HUES48 (cell line): ENCODE measurements at regions not wholly inside any gene's neighbourhood (a gene's known extent, or its start where the extent isn't known, plus 50 kb on each side); places are given as distances from the start of the nearest gene placed in this dataset.

Experiments
- H3K27ac ChIP-seq: one replicate; pipeline ENCODE4 v1.7.0; 2013; ENCODE audit warnings: low read depth, low read length, inconsistent platforms
- H3K27me3 ChIP-seq: 2 replicates; pipeline ENCODE4 v1.6.1; 2013; ENCODE audit warnings: mild to moderate bottlenecking, low read length; ENCODE audit not compliant: control insufficient read depth, insufficient read depth
- H3K36me3 ChIP-seq: 2 replicates; pipeline ENCODE4 v1.6.1; 2013; ENCODE audit warnings: low read length; ENCODE audit not compliant: control insufficient read depth, insufficient read depth
- H3K4me1 ChIP-seq: 2 replicates; pipeline ENCODE4 v1.6.1; 2013; ENCODE audit warnings: mild to moderate bottlenecking, low read length; ENCODE audit not compliant: control insufficient read depth, insufficient read depth
- H3K4me3 ChIP-seq: 2 replicates; pipeline ENCODE4 v1.5.1; 2013; ENCODE audit warnings: mild to moderate bottlenecking, low read depth, low read length
- H3K9ac ChIP-seq: 2 replicates; pipeline ENCODE4 v1.6.1; 2013; ENCODE audit warnings: mild to moderate bottlenecking, low read depth, low read length, moderate library complexity
- H3K9me3 ChIP-seq: 2 replicates; pipeline ENCODE4 v1.6.1; 2013; ENCODE audit warnings: low read length; ENCODE audit not compliant: control insufficient read depth, insufficient read depth

DNA sequence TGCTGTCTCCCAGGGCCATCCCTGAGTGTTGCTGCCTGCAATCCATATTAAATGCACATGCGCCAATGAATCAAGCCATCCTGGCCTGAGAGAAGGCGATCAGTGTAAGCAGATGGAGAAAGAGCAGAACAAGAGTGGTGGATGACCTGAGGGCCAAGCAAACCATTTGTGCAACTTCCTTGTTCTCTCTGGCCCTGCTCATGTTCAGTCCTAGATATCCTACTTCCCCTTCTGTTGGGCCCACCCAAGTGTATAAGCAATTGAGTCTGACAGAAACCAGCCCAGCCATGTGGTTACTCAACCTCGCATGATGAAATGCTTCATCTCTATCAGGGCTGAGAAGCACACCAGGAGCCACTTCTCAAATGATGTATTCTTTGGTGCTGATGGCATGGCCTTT, 383.1 kb upstream of the ID2 start:
- no peak overlapping the region for H3K9ac ChIP-seq
- H3K4me3 ChIP-seq: no peak overlapping the region
- no peak overlapping the region for H3K27ac ChIP-seq
- H3K36me3 ChIP-seq: no peaks in the 10 kb centered on the region
- no peaks in the 10 kb centered on the region for H3K9me3 ChIP-seq
- H3K4me1 ChIP-seq: no peaks in the 10 kb centered on the region; the same call in 1 of the 2 replicates
- no peaks in the 10 kb centered on the region; the same call in 1 of the 2 replicates for H3K27me3 ChIP-seq

DNA sequence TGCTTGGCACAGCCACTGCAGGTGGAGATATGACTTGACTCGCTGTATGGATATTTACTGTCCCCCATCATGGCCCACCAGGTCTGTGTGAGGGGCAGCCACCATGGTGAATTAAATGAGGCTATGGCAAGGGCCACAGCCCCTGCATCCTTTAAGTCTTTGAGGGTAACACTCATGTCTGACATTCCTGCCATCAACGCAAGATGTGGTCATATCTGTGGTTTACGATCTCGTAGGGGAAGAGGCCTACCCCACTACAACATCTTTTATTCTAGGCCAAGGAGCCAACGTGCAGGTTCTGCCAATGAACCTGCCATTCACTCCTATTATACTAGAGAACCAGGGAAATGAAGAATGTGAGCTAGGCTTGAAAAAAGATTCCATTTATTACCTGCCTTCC, 381.6 kb upstream of the ID2 start:
- Histone ChIP-seq H3K9me3 (no peaks in the 10 kb centered on the region), H3K27ac (peak overlapping the region; percentile 23), H3K27me3 (no peaks in the 10 kb centered on the region), H3K36me3 (no peaks in the 10 kb centered on the region), H3K4me1 (no peaks in the 10 kb centered on the region; the same call in 1 of the 2 replicates), H3K4me3 (no peak overlapping the region), H3K9ac (no peak overlapping the region)

DNA sequence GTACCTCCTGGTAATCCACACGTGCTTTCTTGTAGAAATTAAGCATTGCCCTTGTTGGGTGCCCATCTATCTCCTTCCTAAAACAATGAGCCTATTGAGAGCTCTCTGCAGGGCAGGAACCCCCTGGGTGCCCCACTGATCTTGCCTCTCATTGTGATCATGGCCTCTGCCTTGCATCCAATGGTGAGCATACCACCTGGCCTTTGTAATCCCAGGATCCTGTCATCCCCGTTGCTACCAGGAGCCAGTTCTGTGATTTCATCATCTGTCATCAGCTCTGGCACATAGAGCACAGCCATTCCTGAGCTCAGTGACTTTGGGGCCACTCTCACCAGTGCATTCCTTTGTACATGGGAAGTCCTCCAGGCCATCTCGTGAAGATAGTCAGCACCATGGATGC, 381.0 kb upstream of the ID2 start:
- H3K36me3 ChIP-seq: no peaks in the 10 kb centered on the region
- no peaks in the 10 kb centered on the region for H3K27me3 ChIP-seq
- no peak overlapping the region for H3K4me3 ChIP-seq
- no peak overlapping the region for H3K9ac ChIP-seq
- no peaks in the 10 kb centered on the region for H3K9me3 ChIP-seq
- peak overlapping the region; percentile 23 for H3K27ac ChIP-seq
- no peaks in the 10 kb centered on the region; the same call in 1 of the 2 replicates for H3K4me1 ChIP-seq

DNA sequence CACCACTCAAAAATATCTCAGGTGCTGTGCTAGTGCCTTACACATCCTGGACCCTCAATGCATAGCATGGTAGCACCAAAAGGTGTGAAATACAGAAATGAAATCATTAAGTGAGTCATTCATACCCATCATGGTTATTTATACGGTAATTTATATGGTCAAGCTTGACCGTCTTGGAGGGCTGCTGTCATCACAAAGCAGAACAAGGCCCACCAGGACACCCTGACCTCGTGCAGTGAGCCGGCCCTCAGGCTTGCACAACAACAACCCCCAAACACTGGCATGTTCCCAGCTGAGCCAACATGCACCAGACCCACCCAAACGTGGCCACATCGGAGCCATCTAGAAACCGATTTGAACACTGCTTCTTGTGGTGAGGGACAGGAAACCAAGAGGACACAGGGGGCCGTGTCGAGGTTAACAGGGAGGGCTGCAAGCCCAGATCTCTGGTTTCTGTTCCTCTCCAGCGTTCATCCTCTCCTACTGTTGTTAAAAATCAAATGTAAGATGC, 378.5 kb upstream of the ID2 start:
- no peak overlapping the region for H3K9ac ChIP-seq
- H3K9me3 ChIP-seq: no peaks in the 10 kb centered on the region
- no peaks in the 10 kb centered on the region for H3K27me3 ChIP-seq
- no peak overlapping the region for H3K27ac ChIP-seq
- H3K36me3 ChIP-seq: no peaks in the 10 kb centered on the region
- peaks cover 4% of the 10 kb centered on the region; the same call in 1 of the 2 replicates for H3K4me1 ChIP-seq
- H3K4me3 ChIP-seq: no peak overlapping the region

DNA sequence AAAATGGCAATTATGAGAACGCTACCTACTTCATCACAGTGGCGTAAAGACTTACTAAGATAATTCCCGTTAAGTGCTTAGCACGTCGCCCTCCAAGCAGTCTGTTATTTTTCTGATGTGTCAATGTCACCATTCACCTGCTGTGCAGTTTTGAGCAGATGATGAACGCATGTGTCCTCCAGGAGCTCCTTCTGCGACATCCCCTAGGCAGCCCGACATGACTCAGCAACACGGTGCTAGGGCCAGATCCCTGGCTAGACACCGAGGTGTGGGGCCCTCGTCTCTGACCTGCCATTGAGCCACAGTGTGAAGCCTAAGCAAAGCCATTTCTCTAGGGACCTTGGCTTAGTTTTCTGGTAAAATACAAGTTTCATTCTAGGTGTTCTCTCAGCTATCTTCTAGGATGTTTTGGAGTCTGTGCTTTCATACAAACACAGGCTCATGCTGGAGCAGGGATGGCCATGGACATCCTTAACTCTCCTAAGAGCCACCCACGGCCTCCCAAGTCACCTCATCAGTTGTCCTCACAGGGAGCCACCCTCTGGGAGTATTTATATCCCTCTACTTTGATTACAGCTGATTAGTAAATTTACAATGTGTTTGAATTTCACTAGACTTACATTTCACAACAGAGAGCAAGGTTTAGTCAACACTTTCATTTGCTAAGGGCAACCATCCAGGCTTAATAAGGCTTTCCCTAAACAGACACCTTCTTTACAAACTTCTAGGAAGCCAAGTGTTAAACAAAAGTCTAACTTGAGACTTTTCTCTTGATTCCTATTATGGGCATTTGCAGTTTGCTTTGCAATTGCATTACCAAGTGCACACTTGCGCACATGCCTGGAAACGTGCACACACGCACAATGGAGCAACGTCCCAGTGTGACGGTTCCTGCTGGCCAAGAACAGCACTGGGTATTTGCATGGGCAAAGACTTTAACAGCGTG, 376.8 kb upstream of the ID2 start:
- Histone ChIP-seq H3K27me3 (no peaks in the 10 kb centered on the region), H3K4me3 (no peak overlapping the region), H3K4me1 (peaks cover 4% of the 10 kb centered on the region; the same call in 1 of the 2 replicates), H3K27ac (no peak overlapping the region), H3K36me3 (no peaks in the 10 kb centered on the region), H3K9ac (no peak overlapping the region), H3K9me3 (no peaks in the 10 kb centered on the region)

DNA sequence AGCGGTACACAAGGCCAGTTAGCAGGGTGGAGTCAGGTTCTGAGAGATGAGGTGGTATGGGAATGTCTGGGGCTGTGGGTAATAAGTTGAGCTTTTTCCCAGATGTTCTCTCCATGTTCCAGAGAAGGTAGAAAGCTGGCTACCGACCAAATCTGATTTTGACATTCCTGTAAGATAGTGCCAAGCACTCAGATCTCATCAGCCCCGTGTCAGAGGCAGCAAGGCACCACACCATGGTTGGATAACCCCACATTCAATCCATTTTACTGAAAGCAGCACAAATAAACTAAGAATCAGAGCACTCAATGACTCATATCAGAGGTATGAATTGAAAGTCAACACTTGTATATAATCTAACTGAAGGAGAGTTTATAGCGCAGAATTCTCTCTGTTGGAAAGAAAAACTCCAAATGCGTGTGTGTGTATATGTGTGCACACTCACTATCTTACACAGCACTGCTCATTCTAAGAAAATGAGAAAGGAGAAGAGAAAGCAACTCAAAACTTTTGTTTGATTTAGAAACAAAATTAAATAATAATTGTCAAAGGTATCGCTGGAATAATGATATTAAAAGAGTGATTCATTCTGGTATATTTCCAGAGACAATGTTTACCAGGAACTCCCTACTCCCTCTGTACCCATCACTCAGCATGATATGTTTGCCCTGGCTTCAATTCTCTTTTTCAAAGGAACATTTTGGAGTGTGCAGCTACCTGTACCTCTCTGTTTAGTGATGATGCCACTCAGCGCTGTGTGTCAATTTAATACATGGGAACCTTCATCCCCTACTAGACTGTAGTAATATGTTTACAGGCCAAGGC, 375.1 kb upstream of the ID2 start:
- Histone ChIP-seq H3K27me3 (no peaks in the 10 kb centered on the region), H3K9me3 (no peaks in the 10 kb centered on the region), H3K4me3 (no peak overlapping the region), H3K4me1 (peaks cover 4% of the 10 kb centered on the region; the same call in 1 of the 2 replicates), H3K27ac (no peak overlapping the region), H3K9ac (no peak overlapping the region), H3K36me3 (no peaks in the 10 kb centered on the region)

DNA sequence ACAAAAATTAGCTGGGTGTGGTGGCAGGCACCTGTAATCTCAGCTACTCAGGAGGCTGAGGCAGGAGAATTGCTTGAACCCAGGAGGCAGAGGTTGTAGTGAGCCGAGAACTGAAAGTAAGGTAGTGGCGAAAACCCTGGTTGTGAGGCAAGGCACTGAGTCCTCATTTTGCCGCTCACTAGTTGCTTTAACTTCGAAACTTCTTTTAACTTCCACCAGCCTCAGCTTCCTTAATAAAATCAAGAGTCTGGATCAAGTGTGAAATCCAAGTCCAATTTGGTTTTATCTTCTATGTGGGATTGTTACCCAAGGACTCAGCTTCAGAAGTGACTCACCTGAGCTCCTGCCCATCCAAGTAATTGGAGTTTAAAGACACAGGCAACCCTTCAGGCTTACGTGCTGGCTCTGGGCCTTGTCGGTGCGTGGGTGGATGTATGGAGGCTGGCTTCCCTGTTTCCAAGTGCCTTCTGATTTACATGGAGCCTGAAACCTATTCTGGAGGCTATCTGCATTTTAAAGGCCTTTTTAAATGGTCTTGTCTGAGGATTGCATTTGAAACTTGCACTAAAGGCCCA, 374.2 kb upstream of the ID2 start:
- Histone ChIP-seq H3K9me3 (no peaks in the 10 kb centered on the region), H3K27me3 (no peaks in the 10 kb centered on the region)

DNA sequence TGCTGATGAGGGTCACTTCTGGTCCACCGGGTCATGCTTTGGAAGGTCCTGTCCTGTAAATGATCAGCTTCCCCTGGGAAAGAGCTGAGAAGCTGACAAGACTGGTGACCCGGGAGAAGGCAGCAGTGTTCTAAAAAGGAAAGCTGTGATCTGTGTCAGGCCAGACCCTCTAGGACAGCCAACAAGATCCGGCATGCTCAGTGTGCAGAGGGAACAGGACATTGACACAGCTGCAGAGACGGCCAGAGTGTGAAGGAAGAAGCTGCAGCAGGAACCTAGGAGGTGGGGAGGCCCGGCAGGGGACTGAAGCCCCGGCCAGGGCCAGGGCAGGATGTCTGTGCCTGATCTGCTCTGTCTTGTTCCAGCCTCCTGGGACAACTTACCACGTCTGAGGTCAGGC, 372.7 kb upstream of the ID2 start:
- H3K4me1 ChIP-seq: peaks cover 4% of the 10 kb centered on the region; the same call in 1 of the 2 replicates
- H3K27me3 ChIP-seq: no peaks in the 10 kb centered on the region
- H3K36me3 ChIP-seq: no peaks in the 10 kb centered on the region
- no peak overlapping the region for H3K9ac ChIP-seq
- no peak overlapping the region for H3K4me3 ChIP-seq
- no peaks in the 10 kb centered on the region for H3K9me3 ChIP-seq
- H3K27ac ChIP-seq: no peak overlapping the region

More for the DNA sequence above, 374.2 kb upstream of the ID2 start:
- Histone ChIP-seq H3K36me3 (no peaks in the 10 kb centered on the region), H3K4me1 (peaks cover 4% of the 10 kb centered on the region; the same call in 1 of the 2 replicates), H3K27ac (peak overlapping the region; percentile 42), H3K4me3 (no peak overlapping the region), H3K9ac (no peak overlapping the region)

DNA sequence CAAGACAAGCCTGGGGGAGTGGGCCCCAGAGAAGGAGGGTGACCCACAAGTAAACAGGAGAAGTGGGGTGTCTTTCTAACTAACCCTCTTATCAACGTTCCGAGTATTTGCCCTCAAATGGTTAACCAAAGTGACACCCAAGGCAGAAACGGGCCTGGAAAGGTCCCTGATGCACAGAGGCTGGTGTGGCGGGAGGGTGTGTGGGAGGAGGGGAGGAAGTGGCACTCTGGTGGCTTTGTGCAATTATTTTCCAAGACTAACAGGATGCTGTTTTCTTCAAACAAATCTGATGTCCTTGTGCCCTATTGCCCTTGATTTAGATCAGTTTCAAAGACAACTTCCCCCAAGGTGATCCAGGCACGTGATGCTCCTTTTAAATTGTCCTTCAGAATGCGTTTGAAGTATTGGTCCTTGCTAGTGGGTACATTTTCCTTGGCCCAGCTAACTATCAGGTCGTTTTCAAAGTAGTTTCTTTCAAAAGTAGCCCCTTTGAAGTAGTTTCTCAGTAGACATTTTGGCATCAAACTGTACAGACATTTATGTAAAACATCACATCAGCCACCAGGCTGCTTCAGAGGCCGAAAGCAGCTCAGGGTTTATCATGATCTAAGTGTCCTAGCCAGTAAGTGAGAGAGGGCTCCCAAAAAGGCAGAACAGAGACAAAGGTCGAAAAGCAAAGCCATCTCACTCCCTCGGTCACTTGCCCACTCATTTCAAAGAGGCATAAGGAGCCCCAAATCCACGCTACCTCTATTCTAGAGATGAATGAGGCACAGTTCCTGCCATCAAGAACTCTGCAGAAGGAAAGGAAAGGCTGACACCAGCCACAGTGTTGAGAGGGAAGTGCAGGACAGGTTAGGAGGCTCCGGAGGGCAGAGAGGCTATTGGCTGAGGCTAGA, 371.1 kb upstream of the ID2 start:
- H3K4me3 ChIP-seq: no peak overlapping the region
- no peak overlapping the region for H3K27ac ChIP-seq
- no peaks in the 10 kb centered on the region for H3K36me3 ChIP-seq
- H3K27me3 ChIP-seq: no peaks in the 10 kb centered on the region
- no peak overlapping the region for H3K9ac ChIP-seq
- H3K9me3 ChIP-seq: no peaks in the 10 kb centered on the region
- H3K4me1 ChIP-seq: peaks cover 7% of the 10 kb centered on the region; the same call in 1 of the 2 replicates

DNA sequence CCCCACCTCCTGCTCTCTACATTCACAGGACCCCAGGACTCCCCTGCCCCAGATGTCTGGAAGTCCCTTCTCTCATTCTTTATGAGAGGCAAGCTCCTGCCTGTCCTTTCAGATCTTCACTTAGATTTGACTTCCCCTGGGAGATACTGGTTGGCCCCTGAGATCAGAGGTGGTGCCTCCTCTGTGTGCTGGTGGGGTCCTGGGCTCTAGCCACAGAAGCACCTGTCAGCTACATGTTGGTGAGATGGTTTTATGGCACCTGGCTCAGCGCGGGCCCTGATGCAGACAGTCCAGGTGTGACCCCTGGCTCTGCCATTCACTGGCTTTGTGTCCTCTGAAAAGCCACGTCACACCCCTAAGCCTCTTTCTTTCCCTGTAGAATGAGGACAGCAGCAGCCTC, 369.6 kb upstream of the ID2 start:
- Histone ChIP-seq H3K27ac (no peak overlapping the region), H3K36me3 (no peaks in the 10 kb centered on the region), H3K9me3 (no peaks in the 10 kb centered on the region), H3K4me1 (peaks cover 7% of the 10 kb centered on the region; the same call in 1 of the 2 replicates), H3K27me3 (no peaks in the 10 kb centered on the region), H3K9ac (no peak overlapping the region), H3K4me3 (no peak overlapping the region)
